NCI-H345 (cell line): ENCODE measurements at regions not wholly inside any gene's neighbourhood (a gene's known extent, or its start where the extent isn't known, plus 50 kb on each side); places are given as distances from the start of the nearest gene placed in this dataset.
"Not testable (repeated sequence)": the region's sequence is repeated elsewhere in the genome, so short reads cannot be mapped to it uniquely, and the experiment has no call there.

Source experiments
- DNase-seq: peaks from one replicate; lab custom pipeline; 2025; lab: John Stamatoyannopoulos, UW

- no peak for DNase-seq
Observed at GRCh38 chr6:103893141-103893581, 966.6 kb downstream of the HACE1 start.

- no peak for DNase-seq
Observed at GRCh38 chr6:103886951-103887350, 972.8 kb downstream of the HACE1 start.

GRCh38 chr6:103885446-103885845 lies 974.3 kb downstream of the HACE1 start:
- no peak for DNase-seq

- no peak for DNase-seq
Observed at GRCh38 chr6:103879800-103880199, 979.9 kb downstream of the HACE1 start.

GRCh38 chr6:103875221-103875620 lies 984.5 kb downstream of the HACE1 start:
- DNase-seq = no peak

GRCh38 chr6:103874575-103874974 lies 985.1 kb downstream of the HACE1 start:
- no peak for DNase-seq

- DNase-seq = no peak
Observed at GRCh38 chr6:103872678-103873077, 987.0 kb downstream of the HACE1 start.

GRCh38 chr6:103872233-103872632 lies 987.5 kb downstream of the HACE1 start:
- DNase-seq = no peak

GRCh38 chr6:103870970-103871369 lies 988.7 kb downstream of the HACE1 start:
- no peak for DNase-seq

GRCh38 chr6:103862297-103862696 lies 997.4 kb downstream of the HACE1 start:
- no peak for DNase-seq

GRCh38 chr6:103858003-103858402 lies 1001.7 kb downstream of the HACE1 start:
- no peak for DNase-seq

GRCh38 chr6:103855750-103856149 lies 1004.0 kb downstream of the HACE1 start:
- DNase-seq = no peak

GRCh38 chr6:103854059-103854458 lies 1005.7 kb downstream of the HACE1 start:
- DNase-seq = no peak

GRCh38 chr6:103838457-103838856 lies 1021.3 kb downstream of the HACE1 start:
- DNase-seq = no peak

- no peak for DNase-seq
Observed at GRCh38 chr6:103826209-103826608, 1033.5 kb downstream of the HACE1 start.

GRCh38 chr6:103820148-103820547 lies 1039.6 kb downstream of the HACE1 start:
- no peak for DNase-seq

- DNase-seq = no peak
Observed at GRCh38 chr6:103819509-103819908, 1040.2 kb downstream of the HACE1 start.

GRCh38 chr6:103812970-103813369 lies 1046.7 kb downstream of the HACE1 start:
- DNase-seq = no peak

GRCh38 chr6:103801901-103802479 lies 1057.7 kb downstream of the HACE1 start:
- not testable (repeated sequence) for DNase-seq

- peak; percentile 4 for DNase-seq
Observed at GRCh38 chr6:103799971-103800670, 1059.6 kb downstream of the HACE1 start.

GRCh38 chr6:103798166-103798565 lies 1061.6 kb downstream of the HACE1 start:
- no peak for DNase-seq

- DNase-seq = peak; percentile 8
Observed at GRCh38 chr6:103797738-103798137, 1062.0 kb downstream of the HACE1 start.

GRCh38 chr6:103791458-103791857 lies 1068.3 kb downstream of the HACE1 start:
- no peak for DNase-seq

GRCh38 chr6:103784117-103784516 lies 1075.6 kb downstream of the HACE1 start:
- DNase-seq = no peak
